Amniotic epithelial cell (primary cell): ENCODE measurements at regions not wholly inside any gene's neighbourhood (a gene's known extent, or its start where the extent isn't known, plus 50 kb on each side); places are given as distances from the start of the nearest gene placed in this dataset.

Experiments used
- DNase-seq: peaks from one replicate; pipeline ENCODE4 v3.0.0-alpha.2; 2010; ENCODE audit warnings: low read depth

- no peak for DNase-seq
Measured at GRCh38 chr14:104319491-104320241, 181.3 kb downstream of the KIF26A start.

GRCh38 chr14:104320611-104321086 is 182.3 kb downstream of the KIF26A start:
- no peak for DNase-seq

- no peak for DNase-seq
Measured at GRCh38 chr14:104321088-104321801, 182.9 kb downstream of the KIF26A start.

- DNase-seq = no peak
Measured at GRCh38 chr14:104321802-104322130, 183.4 kb downstream of the KIF26A start.

GRCh38 chr14:104322531-104323366 is 184.4 kb downstream of the KIF26A start:
- no peak for DNase-seq

- DNase-seq = no peak
Measured at GRCh38 chr14:104323551-104324175, 185.3 kb downstream of the KIF26A start.

GRCh38 chr14:104326848-104327247 is 188.5 kb downstream of the KIF26A start:
- no peak for DNase-seq

GRCh38 chr14:104328607-104329006 is 190.2 kb downstream of the KIF26A start:
- DNase-seq = no peak

GRCh38 chr14:104329793-104330192 is 191.4 kb downstream of the KIF26A start:
- DNase-seq = no peak

- no peak for DNase-seq
Measured at GRCh38 chr14:104331871-104332605, 193.7 kb downstream of the KIF26A start.

- DNase-seq = no peak
Measured at GRCh38 chr14:104332634-104333270, 194.4 kb downstream of the KIF26A start.

GRCh38 chr14:104333646-104334423 is 195.4 kb downstream of the KIF26A start:
- DNase-seq = no peak

GRCh38 chr14:104334424-104335161 is 196.2 kb downstream of the KIF26A start:
- no peak for DNase-seq

GRCh38 chr14:104335176-104335575 is 196.8 kb downstream of the KIF26A start:
- DNase-seq = no peak

GRCh38 chr14:104335611-104336010 is 197.2 kb downstream of the KIF26A start:
- no peak for DNase-seq

GRCh38 chr14:104337351-104337750 is 199.0 kb downstream of the KIF26A start:
- no peak for DNase-seq

- no peak for DNase-seq
Measured at GRCh38 chr14:104339361-104339760, 201.0 kb downstream of the KIF26A start.

- DNase-seq = no peak
Measured at GRCh38 chr14:104339829-104340228, 201.4 kb downstream of the KIF26A start.
